CD8-positive, alpha-beta memory T cell (primary cell): ENCODE measurements at regions not wholly inside any gene's neighbourhood (a gene's known extent, or its start where the extent isn't known, plus 50 kb on each side); places are given as distances from the start of the nearest gene placed in this dataset.

Experiments
- CTCF ChIA-PET: fragments of 350-600 bp; sonication (Branson Sonifier 250); formaldehyde crosslinking; loops from one replicate; lab custom pipeline; 2021; ENCODE audit warnings: antibody characterized with exemption; lab: Charles Lee
- POLR2A ChIA-PET: fragments of 350-600 bp; sonication (Branson Sonifier 250); formaldehyde crosslinking; loops from one replicate; lab custom pipeline; 2021; ENCODE audit warnings: antibody characterized with exemption; lab: Charles Lee
- DNase-seq, 5 donors: peaks; one replicate each; pipeline versions ENCODE4 v3.0.0 to v3.0.0-alpha.2; 2020 to 2022; ENCODE audit warnings: mixed read lengths in 1 of 5
- H3K27ac ChIP-seq: one replicate; pipeline ENCODE4 v1.7.0; 2013; ENCODE audit warnings: low read depth, mild to moderate bottlenecking, low read length, moderate library complexity
- H3K27me3 ChIP-seq: 2 replicates; pipeline ENCODE4 v1.7.0; 2013; ENCODE audit warnings: low read length, mild to moderate bottlenecking; ENCODE audit not compliant: insufficient read depth, poor library complexity, severe bottlenecking
- H3K36me3 ChIP-seq: 2 replicates; pipeline ENCODE4 v1.7.0; 2013; ENCODE audit warnings: mild to moderate bottlenecking, low read length, moderate library complexity; ENCODE audit not compliant: insufficient read depth
- H3K4me1 ChIP-seq: 2 replicates; pipeline ENCODE4 v1.7.0; 2013; ENCODE audit warnings: mild to moderate bottlenecking, low read length, moderate library complexity; ENCODE audit not compliant: insufficient read depth
- H3K4me3 ChIP-seq: 2 replicates; pipeline ENCODE4 v1.7.0; 2013; ENCODE audit warnings: mild to moderate bottlenecking, low read length
- H3K9me3 ChIP-seq: 2 replicates; pipeline ENCODE4 v1.7.0; 2013; ENCODE audit warnings: mild to moderate bottlenecking, low read length
- H3K27ac Mint-ChIP-seq, 8 donors: one replicate each; pipeline ENCODE4 v1.8.0; 2020 to 2021; ENCODE audit warnings: mixed read lengths in 8 of 8, mild to moderate bottlenecking in 6 of 8, inconsistent platforms in 3 of 8, moderate library complexity in 3 of 8
- H3K27me3 Mint-ChIP-seq, 2 donors: one replicate each; pipeline ENCODE4 v1.8.0; 2020 to 2021; ENCODE audit warnings: mixed read lengths in 2 of 2, mild to moderate bottlenecking in 1 of 2, moderate library complexity in 1 of 2
- H3K36me3 Mint-ChIP-seq, 3 donors: one replicate each; pipeline ENCODE4 v1.8.0; 2020 to 2021; ENCODE audit warnings: mixed read lengths in 3 of 3, inconsistent platforms in 1 of 3, mild to moderate bottlenecking in 1 of 3
- H3K4me1 Mint-ChIP-seq, 3 donors: one replicate each; pipeline ENCODE4 v1.8.0; 2020 to 2021; ENCODE audit warnings: mixed read lengths in 3 of 3, inconsistent platforms in 1 of 3, mild to moderate bottlenecking in 1 of 3
- H3K4me3 Mint-ChIP-seq, 7 donors: one replicate each; pipeline ENCODE4 v1.8.0; 2020 to 2021; ENCODE audit warnings: mixed read lengths in 7 of 7, mild to moderate bottlenecking in 6 of 7, moderate library complexity in 4 of 7, inconsistent platforms in 2 of 7
- H3K9me3 Mint-ChIP-seq, 5 donors: one replicate each; pipeline ENCODE4 v1.8.0; 2020 to 2022; ENCODE audit warnings: mixed read lengths in 5 of 5, mild to moderate bottlenecking in 3 of 5, moderate library complexity in 2 of 5, inconsistent platforms in 1 of 5

GRCh38 chr4:162894387-162894786 lies 272.3 kb downstream of the NAF1 start:
- no peaks in the 10 kb centered on the region for H3K4me1 Mint-ChIP-seq
- H3K36me3 Mint-ChIP-seq, result no peaks in the 10 kb centered on the region
- CTCF ChIA-PET, result no interaction called here
- Histone ChIP-seq H3K27me3 (no peaks in the 10 kb centered on the region), H3K27ac (no peak overlapping the region), H3K36me3 (no peaks in the 10 kb centered on the region), H3K4me3 (no peak overlapping the region), H3K4me1 (no peaks in the 10 kb centered on the region), H3K9me3 (no peaks in the 10 kb centered on the region)
- DNase-seq, result no peak
- H3K27me3 Mint-ChIP-seq, result no peaks in the 10 kb centered on the region
- no peak overlapping the region for H3K27ac Mint-ChIP-seq
- H3K9me3 Mint-ChIP-seq, result peaks cover 0 to 6% (median 0%) of the 10 kb centered on the region in 5 donors
- no peak overlapping the region for H3K4me3 Mint-ChIP-seq
- POLR2A ChIA-PET, result no interaction called here

- Histone ChIP-seq H3K27me3 (no peaks in the 10 kb centered on the region), H3K4me1 (no peaks in the 10 kb centered on the region), H3K9me3 (no peaks in the 10 kb centered on the region), H3K36me3 (no peaks in the 10 kb centered on the region), H3K4me3 (no peak overlapping the region), H3K27ac (no peak overlapping the region)
- H3K4me3 Mint-ChIP-seq, result no peak overlapping the region
- no peaks in the 10 kb centered on the region for H3K4me1 Mint-ChIP-seq
- POLR2A ChIA-PET, result no interaction called here
- no peaks in the 10 kb centered on the region for H3K36me3 Mint-ChIP-seq
- peaks cover 0 to 6% (median 2%) of the 10 kb centered on the region in 5 donors for H3K9me3 Mint-ChIP-seq
- CTCF ChIA-PET, result no interaction called here
- no peaks in the 10 kb centered on the region for H3K27me3 Mint-ChIP-seq
- H3K27ac Mint-ChIP-seq, result no peak overlapping the region
- no peak for DNase-seq
Measured at GRCh38 chr4:162891788-162892707, 274.6 kb downstream of the NAF1 start.

- no peak overlapping the region for H3K4me3 Mint-ChIP-seq
- DNase-seq, result no peak
- H3K27me3 ChIP-seq, result no peaks in the 10 kb centered on the region
- CTCF ChIA-PET, result no interaction called here
- H3K4me3 ChIP-seq, result no peak overlapping the region
- H3K9me3 Mint-ChIP-seq, result peaks cover 0 to 6% (median 3%) of the 10 kb centered on the region in 5 donors
- no peaks in the 10 kb centered on the region for H3K36me3 ChIP-seq
- H3K36me3 Mint-ChIP-seq, result no peaks in the 10 kb centered on the region
- H3K9me3 ChIP-seq, result no peaks in the 10 kb centered on the region
- POLR2A ChIA-PET, result no interaction called here
- no peaks in the 10 kb centered on the region for H3K4me1 ChIP-seq
- no peaks in the 10 kb centered on the region for H3K27me3 Mint-ChIP-seq
- no peak overlapping the region for H3K27ac ChIP-seq
- no peak overlapping the region for H3K27ac Mint-ChIP-seq
- H3K4me1 Mint-ChIP-seq, result no peaks in the 10 kb centered on the region
Measured at GRCh38 chr4:162878096-162878495, 288.6 kb downstream of the NAF1 start.

GRCh38 chr4:162874748-162875147 lies 291.9 kb downstream of the NAF1 start:
- Histone ChIP-seq H3K9me3 (no peaks in the 10 kb centered on the region), H3K27me3 (no peaks in the 10 kb centered on the region), H3K4me1 (no peaks in the 10 kb centered on the region), H3K36me3 (no peaks in the 10 kb centered on the region), H3K4me3 (no peak overlapping the region), H3K27ac (no peak overlapping the region)
- Mint-ChIP-seq H3K9me3 (peaks cover 0 to 6% (median 2%) of the 10 kb centered on the region in 5 donors), H3K4me1 (no peaks in the 10 kb centered on the region), H3K36me3 (no peaks in the 10 kb centered on the region), H3K4me3 (no peak overlapping the region), H3K27me3 (no peaks in the 10 kb centered on the region), H3K27ac (no peak overlapping the region)
- ChIA-PET CTCF (no interaction called here), POLR2A (no interaction called here)
- no peak for DNase-seq

- Mint-ChIP-seq H3K4me1 (no peaks in the 10 kb centered on the region), H3K36me3 (no peaks in the 10 kb centered on the region), H3K27me3 (no peaks in the 10 kb centered on the region), H3K4me3 (no peak overlapping the region), H3K9me3 (peaks cover 0 to 6% (median 4%) of the 10 kb centered on the region in 5 donors), H3K27ac (no peak overlapping the region)
- H3K27me3 ChIP-seq, result no peaks in the 10 kb centered on the region
- H3K27ac ChIP-seq, result no peak overlapping the region
- no peak overlapping the region for H3K4me3 ChIP-seq
- no peaks in the 10 kb centered on the region for H3K36me3 ChIP-seq
- ChIA-PET CTCF (no interaction called here), POLR2A (no interaction called here)
- no peaks in the 10 kb centered on the region for H3K9me3 ChIP-seq
- DNase-seq, result no peak
- no peaks in the 10 kb centered on the region for H3K4me1 ChIP-seq
Measured at GRCh38 chr4:162871990-162872389, 294.7 kb downstream of the NAF1 start.

GRCh38 chr4:162869157-162869556 lies 297.5 kb downstream of the NAF1 start:
- no peak overlapping the region for H3K4me3 Mint-ChIP-seq
- H3K9me3 Mint-ChIP-seq, result peaks cover 5 to 10% (median 7%) of the 10 kb centered on the region in 5 donors
- Histone ChIP-seq H3K27me3 (no peaks in the 10 kb centered on the region), H3K4me1 (no peaks in the 10 kb centered on the region), H3K9me3 (no peaks in the 10 kb centered on the region), H3K36me3 (no peaks in the 10 kb centered on the region), H3K4me3 (no peak overlapping the region), H3K27ac (no peak overlapping the region)
- H3K27ac Mint-ChIP-seq, result no peak overlapping the region
- H3K4me1 Mint-ChIP-seq, result no peaks in the 10 kb centered on the region
- DNase-seq, result no peak
- no peaks in the 10 kb centered on the region for H3K36me3 Mint-ChIP-seq
- ChIA-PET POLR2A (no interaction called here), CTCF (no interaction called here)
- H3K27me3 Mint-ChIP-seq, result no peaks in the 10 kb centered on the region

GRCh38 chr4:162866565-162866964 lies 300.1 kb downstream of the NAF1 start:
- no peaks in the 10 kb centered on the region for H3K27me3 Mint-ChIP-seq
- H3K27me3 ChIP-seq, result no peaks in the 10 kb centered on the region
- CTCF ChIA-PET, result no interaction called here

GRCh38 chr4:162865102-162865501 lies 301.6 kb downstream of the NAF1 start:
- ChIA-PET CTCF (no interaction called here), POLR2A (no interaction called here)

More at GRCh38 chr4:162866565-162866964, 300.1 kb downstream of the NAF1 start:
- Mint-ChIP-seq H3K9me3 (peaks cover 6 to 10% (median 8%) of the 10 kb centered on the region in 5 donors), H3K4me1 (no peaks in the 10 kb centered on the region), H3K27ac (no peak overlapping the region), H3K36me3 (no peaks in the 10 kb centered on the region), H3K4me3 (no peak overlapping the region)
- no peak overlapping the region for H3K27ac ChIP-seq
- POLR2A ChIA-PET, result no interaction called here
- no peak overlapping the region for H3K4me3 ChIP-seq
- no peaks in the 10 kb centered on the region for H3K36me3 ChIP-seq
- no peaks in the 10 kb centered on the region for H3K9me3 ChIP-seq
- DNase-seq, result no peak
- H3K4me1 ChIP-seq, result no peaks in the 10 kb centered on the region

More at GRCh38 chr4:162865102-162865501, 301.6 kb downstream of the NAF1 start:
- no peak overlapping the region for H3K4me3 ChIP-seq
- no peak for DNase-seq
- Mint-ChIP-seq H3K9me3 (peaks cover 6 to 18% (median 8%) of the 10 kb centered on the region in 5 donors), H3K36me3 (no peaks in the 10 kb centered on the region), H3K27me3 (no peaks in the 10 kb centered on the region), H3K4me1 (no peaks in the 10 kb centered on the region), H3K27ac (no peak overlapping the region), H3K4me3 (no peak overlapping the region)
- H3K27ac ChIP-seq, result no peak overlapping the region
- H3K36me3 ChIP-seq, result no peaks in the 10 kb centered on the region
- H3K27me3 ChIP-seq, result no peaks in the 10 kb centered on the region
- H3K4me1 ChIP-seq, result no peaks in the 10 kb centered on the region
- no peaks in the 10 kb centered on the region for H3K9me3 ChIP-seq
